PC-9 (cell line): ENCODE measurements at regions not wholly inside any gene's neighbourhood (a gene's known extent, or its start where the extent isn't known, plus 50 kb on each side); places are given as distances from the start of the nearest gene placed in this dataset.

ENCODE experiments used
- BruUV-seq: library from RNA; stranded (reverse); fragments of 400-500 nt; replicated peaks from 2 replicates; lab custom pipeline; 2021; lab: Mats Ljungman, UMichigan
- CTCF ChIA-PET: fragments of 300-600 bp; sonication (Branson Sonifier 250); formaldehyde crosslinking; loops from one replicate; lab custom pipeline; 2022; ENCODE audit warnings: antibody characterized with exemption; lab: Charles Lee
- POLR2A ChIA-PET: fragments of 300-600 bp; sonication (Branson Sonifier 250); formaldehyde crosslinking; loops from one replicate; lab custom pipeline; 2022; ENCODE audit warnings: antibody characterized with exemption; ENCODE audit not compliant: unreplicated experiment; lab: Charles Lee
- DNase-seq, 2 experiments: peaks; one replicate each; pipeline versions ENCODE4 v3.0.0 to v3.0.0-alpha.2; 2015 to 2022; ENCODE audit warnings: mixed read lengths in 1 of 2
- H2AFZ ChIP-seq: fragments of 200-600 bp; sonication (generic); 2 replicates; pipeline ENCODE4 v1.8.1; 2017; ENCODE audit warnings: antibody characterized with exemption
- H3F3A ChIP-seq: fragments of 200-600 bp; sonication (generic); 2 replicates; pipeline ENCODE4 v1.8.1; 2017; ENCODE audit warnings: antibody characterized with exemption, mild to moderate bottlenecking, low read depth; ENCODE audit not compliant: insufficient read depth
- H3K27ac ChIP-seq: fragments of 200-600 bp; sonication (generic); 2 replicates; pipeline ENCODE4 v1.6.1; 2016; ENCODE audit warnings: mixed run types
- H3K27me3 ChIP-seq: fragments of 200-600 bp; sonication (generic); 2 replicates; pipeline ENCODE4 v1.6.1; 2016; ENCODE audit warnings: low read depth, mixed run types; ENCODE audit not compliant: insufficient read depth
- H3K36me3 ChIP-seq: fragments of 200-600 bp; sonication (generic); 2 replicates; pipeline ENCODE4 v1.6.1; 2016; ENCODE audit warnings: low read depth, mixed run types
- H3K4me1 ChIP-seq: fragments of 200-600 bp; sonication (generic); replicated peaks from 2 replicates; pipeline ENCODE4 v1.6.1; 2016; ENCODE audit warnings: mixed run types; ENCODE audit not compliant: insufficient read depth
- H3K4me2 ChIP-seq: fragments of 200-600 bp; sonication (generic); 2 replicates; pipeline ENCODE4 v1.6.1; 2017; ENCODE audit warnings: mixed run types
- H3K4me3 ChIP-seq: fragments of 200-600 bp; sonication (generic); 2 replicates; pipeline ENCODE4 v1.6.1; 2016; ENCODE audit warnings: mixed run types
- H3K79me2 ChIP-seq: fragments of 200-600 bp; sonication (generic); 2 replicates; pipeline ENCODE4 v1.6.1; 2017; ENCODE audit warnings: low read depth, mixed run types
- H3K9me2 ChIP-seq: fragments of 200-600 bp; sonication (generic); 2 replicates; pipeline ENCODE4 v1.8.1; 2017; ENCODE audit warnings: mild to moderate bottlenecking; ENCODE audit not compliant: insufficient read depth
- H3K9me3 ChIP-seq: fragments of 200-600 bp; sonication (generic); 2 replicates; pipeline ENCODE4 v1.8.1; 2016; ENCODE audit warnings: low read depth; ENCODE audit not compliant: insufficient read depth
- H4K20me1 ChIP-seq: fragments of 200-600 bp; sonication (generic); 2 replicates; pipeline ENCODE4 v1.8.1; 2017; ENCODE audit not compliant: insufficient read depth
- CTCF ChIP-seq: fragments of 200-600 bp; sonication (generic); conservative IDR thresholded peaks from 2 replicates; pipeline ENCODE4 v1.6.1; 2017; ENCODE audit warnings: mixed run types, antibody characterized with exemption, mild to moderate bottlenecking, moderate library complexity
- EZH2 ChIP-seq: fragments of 200-600 bp; sonication (generic); IDR thresholded peaks from 2 replicates; pipeline ENCODE4 v1.8.0; 2017; ENCODE audit warnings: antibody characterized with exemption, low read depth
- intact Hi-C: fragments of 100-400 bp; cut with micrococcal nuclease; formaldehyde crosslinking; loops from one replicate; pipeline ENCODE4 v1.10.0; 2022; ENCODE audit not compliant: unreplicated experiment

GRCh38 chr6:165782134-165782533 lies 119.1 kb upstream of the PDE10A start:
- Histone ChIP-seq H3K36me3 (no peaks in the 10 kb centered on the region), H3K79me2 (no peaks in the 10 kb centered on the region), H2AFZ (no peak overlapping the region), H3K9me3 (no peaks in the 10 kb centered on the region), H3F3A (no peaks in the 10 kb centered on the region), H3K27ac (no peak overlapping the region), H3K9me2 (no peaks in the 10 kb centered on the region), H3K27me3 (peaks cover 88% of the 10 kb centered on the region), H3K4me2 (no peak overlapping the region), H4K20me1 (no peaks in the 10 kb centered on the region), H3K4me1 (no peaks in the 10 kb centered on the region), H3K4me3 (no peak overlapping the region)
- no TSS peak for BruUV-seq
- CTCF ChIA-PET = no interaction called here
- intact Hi-C loops = no loop called here
- no peak for DNase-seq
- POLR2A ChIA-PET = no interaction called here
- no peak for TF ChIP-seq EZH2
- TF ChIP-seq CTCF = no peak

GRCh38 chr6:165777680-165778079 lies 114.6 kb upstream of the PDE10A start:
- CTCF ChIA-PET = no interaction called here

GRCh38 chr6:165776691-165777090 lies 113.7 kb upstream of the PDE10A start:
- TF ChIP-seq EZH2 = no peak
- no peak for TF ChIP-seq CTCF

More at GRCh38 chr6:165777680-165778079, 114.6 kb upstream of the PDE10A start:
- Histone ChIP-seq H3K36me3 (no peaks in the 10 kb centered on the region), H3K4me3 (no peak overlapping the region), H3F3A (no peaks in the 10 kb centered on the region), H3K4me1 (no peaks in the 10 kb centered on the region), H3K27me3 (peaks cover 81% of the 10 kb centered on the region), H3K27ac (no peak overlapping the region), H3K79me2 (no peaks in the 10 kb centered on the region), H4K20me1 (no peaks in the 10 kb centered on the region; the same call in 1 of the 2 replicates), H3K4me2 (no peak overlapping the region), H3K9me3 (no peaks in the 10 kb centered on the region), H3K9me2 (no peaks in the 10 kb centered on the region), H2AFZ (no peak overlapping the region)
- no peak for DNase-seq
- TF ChIP-seq CTCF (no peak), EZH2 (no peak)
- POLR2A ChIA-PET = no interaction called here
- intact Hi-C loops = no loop called here
- no TSS peak for BruUV-seq

More at GRCh38 chr6:165776691-165777090, 113.7 kb upstream of the PDE10A start:
- Histone ChIP-seq H3K27me3 (peaks cover 81% of the 10 kb centered on the region), H3K9me2 (no peaks in the 10 kb centered on the region), H3K4me1 (no peaks in the 10 kb centered on the region), H3K9me3 (no peaks in the 10 kb centered on the region), H3K36me3 (no peaks in the 10 kb centered on the region), H3F3A (no peaks in the 10 kb centered on the region), H4K20me1 (no peaks in the 10 kb centered on the region; the same call in 1 of the 2 replicates), H2AFZ (no peak overlapping the region), H3K27ac (no peak overlapping the region), H3K79me2 (no peaks in the 10 kb centered on the region), H3K4me3 (no peak overlapping the region), H3K4me2 (no peak overlapping the region)
- ChIA-PET POLR2A (no interaction called here), CTCF (no interaction called here)
- no peak for DNase-seq
- no TSS peak for BruUV-seq
- intact Hi-C loops = no loop called here
